H9 (cell line): ENCODE measurements at regions not wholly inside any gene's neighbourhood (a gene's known extent, or its start where the extent isn't known, plus 50 kb on each side); places are given as distances from the start of the nearest gene placed in this dataset.

Experiments
- DNase-seq: peaks from one replicate; pipeline ENCODE4 v3.0.0-alpha.2; 2017
- H2AFZ ChIP-seq: one replicate; pipeline ENCODE4 v1.6.1; 2013; ENCODE audit warnings: mild to moderate bottlenecking, low read length, control low read depth, moderate library complexity
- H2AK5ac ChIP-seq: 2 replicates; pipeline ENCODE4 v1.6.1; 2013; ENCODE audit warnings: low read length, control low read depth, mixed read lengths; ENCODE audit not compliant: insufficient read length
- H2BK120ac ChIP-seq: one replicate; pipeline ENCODE4 v1.6.1; 2013; ENCODE audit warnings: low read depth, mild to moderate bottlenecking, low read length, control low read depth, inconsistent platforms; ENCODE audit not compliant: poor library complexity, severe bottlenecking
- H2BK12ac ChIP-seq: 2 replicates; pipeline ENCODE4 v1.6.1; 2013; ENCODE audit warnings: low read length, control low read depth, mixed read lengths, low read depth; ENCODE audit not compliant: insufficient read length
- H2BK15ac ChIP-seq: 2 replicates; pipeline ENCODE4 v1.6.1; 2013; ENCODE audit warnings: low read depth, low read length, control low read depth
- H2BK20ac ChIP-seq: one replicate; pipeline ENCODE4 v1.6.1; 2013; ENCODE audit warnings: low read depth, mild to moderate bottlenecking, low read length, control low read depth, inconsistent platforms; ENCODE audit not compliant: poor library complexity, severe bottlenecking
- H2BK5ac ChIP-seq: 2 replicates; pipeline ENCODE4 v1.6.1; 2013; ENCODE audit warnings: low read length, control low read depth, mixed read lengths; ENCODE audit not compliant: insufficient read length
- H3K14ac ChIP-seq: 2 replicates; pipeline ENCODE4 v1.6.1; 2013; ENCODE audit warnings: low read length, control low read depth; ENCODE audit not compliant: insufficient read depth
- H3K18ac ChIP-seq: 2 replicates; pipeline ENCODE4 v1.6.1; 2013; ENCODE audit warnings: low read depth, mild to moderate bottlenecking, mixed read lengths, low read length, control low read depth; ENCODE audit not compliant: insufficient read length
- H3K23ac ChIP-seq: 2 replicates; pipeline ENCODE4 v1.6.1; 2013; ENCODE audit warnings: low read length, control low read depth, mixed read lengths, low read depth; ENCODE audit not compliant: insufficient read length
- H3K23me2 ChIP-seq: 2 replicates; pipeline ENCODE4 v1.6.1; 2013; ENCODE audit warnings: low read depth, mild to moderate bottlenecking, mixed read lengths, low read length, control low read depth; ENCODE audit not compliant: insufficient read length, poor library complexity, severe bottlenecking
- H3K27ac ChIP-seq: 2 replicates; pipeline ENCODE4 v1.5.1; 2013; ENCODE audit warnings: low read length, control low read depth, mixed read lengths, low read depth; ENCODE audit not compliant: insufficient read length
- H3K27me3 ChIP-seq: 2 replicates; pipeline ENCODE4 v1.6.1; 2013; ENCODE audit warnings: low read length, control low read depth, inconsistent platforms; ENCODE audit not compliant: insufficient read depth
- H3K4ac ChIP-seq: 2 replicates; pipeline ENCODE4 v1.6.1; 2013; ENCODE audit warnings: low read depth, mild to moderate bottlenecking, control low read depth, inconsistent platforms, low read length, moderate library complexity
- H3K4me1 ChIP-seq: 2 replicates; pipeline ENCODE4 v1.6.1; 2013; ENCODE audit warnings: low read length, control low read depth, inconsistent platforms; ENCODE audit not compliant: insufficient read depth
- H3K4me2 ChIP-seq: 2 replicates; pipeline ENCODE4 v1.6.1; 2013; ENCODE audit warnings: low read length, control low read depth, mixed read lengths; ENCODE audit not compliant: insufficient read length, insufficient read depth
- H3K56ac ChIP-seq: 2 replicates; pipeline ENCODE4 v1.6.1; 2013; ENCODE audit warnings: low read depth, mild to moderate bottlenecking, mixed read lengths, low read length, control low read depth; ENCODE audit not compliant: insufficient read length
- H3K79me1 ChIP-seq: 2 replicates; pipeline ENCODE4 v1.6.1; 2013; ENCODE audit warnings: low read depth, mild to moderate bottlenecking, moderate library complexity, low read length, control low read depth, inconsistent platforms; ENCODE audit not compliant: insufficient read depth, poor library complexity, severe bottlenecking
- H3K79me2 ChIP-seq: 2 replicates; pipeline ENCODE4 v1.6.1; 2013; ENCODE audit warnings: low read length, control low read depth, inconsistent platforms; ENCODE audit not compliant: insufficient read depth
- H3K9ac ChIP-seq: 2 replicates; pipeline ENCODE4 v1.6.1; 2013; ENCODE audit warnings: low read length, control low read depth, mixed read lengths; ENCODE audit not compliant: insufficient read length; ENCODE audit errors: extremely low read depth
- H3K9me3 ChIP-seq: one replicate; pipeline ENCODE4 v1.6.1; 2013; ENCODE audit warnings: low read depth, low read length, inconsistent platforms; ENCODE audit not compliant: control insufficient read depth
- H3T11ph ChIP-seq: one replicate; pipeline ENCODE4 v1.6.1; 2013; ENCODE audit warnings: mild to moderate bottlenecking, low read length, control low read depth, inconsistent platforms
- H4K20me1 ChIP-seq: one replicate; pipeline ENCODE4 v1.6.1; 2013; ENCODE audit not compliant: control insufficient read depth, insufficient read length, insufficient read depth
- H4K5ac ChIP-seq: 2 replicates; pipeline ENCODE4 v1.6.1; 2013; ENCODE audit warnings: low read depth, mild to moderate bottlenecking, mixed read lengths, low read length, control low read depth; ENCODE audit not compliant: insufficient read length
- H4K8ac ChIP-seq: replicated peaks from 2 replicates; pipeline ENCODE4 v1.6.1; 2013; ENCODE audit warnings: low read length, control low read depth, mixed read lengths, low read depth; ENCODE audit not compliant: insufficient read length
- H4K91ac ChIP-seq: 2 replicates; pipeline ENCODE4 v1.6.1; 2013; ENCODE audit warnings: low read depth, mild to moderate bottlenecking, moderate library complexity, mixed read lengths, low read length, control low read depth; ENCODE audit not compliant: insufficient read length
- H3K27ac Mint-ChIP-seq, 3 experiments: 2 replicates in 2 of 3; 3 replicates in 1 of 3; pipeline ENCODE4 v1.8.0; 2020 to 2021; ENCODE audit warnings: mixed read lengths in 3 of 3, mild to moderate bottlenecking in 1 of 3, moderate library complexity in 1 of 3
- H3K27me3 Mint-ChIP-seq: 2 replicates; pipeline ENCODE4 v1.8.0; 2021; ENCODE audit warnings: low read depth, mild to moderate bottlenecking, moderate library complexity, mixed read lengths
- H3K36me3 Mint-ChIP-seq, 3 experiments: 2 replicates in 2 of 3; 3 replicates in 1 of 3; pipeline ENCODE4 v1.8.0; 2020 to 2021; ENCODE audit warnings: low read depth in 3 of 3, mixed read lengths in 3 of 3; ENCODE audit not compliant: insufficient read depth in 1 of 3
- H3K4me1 Mint-ChIP-seq, 2 experiments: 2 replicates each; pipeline ENCODE4 v1.8.0; 2020; ENCODE audit warnings: mixed read lengths in 2 of 2
- H3K4me3 Mint-ChIP-seq, 2 experiments: 2 replicates in 1 of 2; 3 replicates in 1 of 2; pipeline ENCODE4 v1.8.0; 2020 to 2021; ENCODE audit warnings: mild to moderate bottlenecking in 2 of 2, mixed read lengths in 2 of 2, moderate library complexity in 1 of 2
- H3K9me3 Mint-ChIP-seq, 2 experiments: 2 replicates in 1 of 2; 3 replicates in 1 of 2; pipeline ENCODE4 v1.8.0; 2020; ENCODE audit warnings: mild to moderate bottlenecking in 2 of 2, mixed read lengths in 2 of 2, moderate library complexity in 1 of 2
- TF ChIP-seq, protein P1 (sequence below): fragments of 200-600 bp; sonication (generic); conservative IDR thresholded peaks from 3 replicates; pipeline ENCODE4 v1.8.0; 2021; ENCODE audit warnings: antibody characterized with exemption, mild to moderate bottlenecking

DNA sequence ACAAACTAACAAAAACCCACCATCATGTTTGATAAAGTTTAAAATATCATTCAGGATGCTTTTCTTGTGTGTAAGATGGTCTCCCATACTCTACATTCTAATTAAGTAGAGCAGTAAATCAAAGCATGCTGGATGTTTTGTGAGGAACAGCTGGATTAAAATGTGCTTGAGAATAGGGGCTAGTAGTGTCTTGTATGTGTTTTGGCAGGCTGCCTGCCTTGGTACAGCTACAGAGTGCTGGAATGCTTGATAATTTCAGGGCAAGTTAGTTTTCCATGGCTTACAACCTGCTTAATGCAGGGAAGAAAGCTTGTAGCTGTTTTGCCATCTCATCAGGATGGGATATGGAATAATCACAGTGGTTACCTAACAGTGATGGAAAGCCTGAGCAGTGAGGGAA is 636.6 kb upstream of the MMS22L start:
- Histone ChIP-seq H3K4me1 (peaks cover 10% of the 10 kb centered on the region; the same call in 1 of the 2 replicates), H2BK12ac (no peak overlapping the region), H2BK120ac (no peak overlapping the region), H4K5ac (no peak overlapping the region), H3K27ac (no peak overlapping the region), H3K27me3 (no peaks in the 10 kb centered on the region), H4K20me1 (no peaks in the 10 kb centered on the region), H2AK5ac (no peak overlapping the region), H3K18ac (no peak overlapping the region), H4K91ac (no peak overlapping the region), H2AFZ (no peak overlapping the region), H3T11ph (no peak overlapping the region), H2BK5ac (no peak overlapping the region), H3K4me2 (no peak overlapping the region), H3K56ac (no peak overlapping the region), H2BK15ac (no peak overlapping the region), H3K9me3 (no peaks in the 10 kb centered on the region), H3K4ac (no peak overlapping the region), H3K23ac (no peak overlapping the region), H3K79me1 (no peaks in the 10 kb centered on the region), H3K79me2 (no peaks in the 10 kb centered on the region), H3K9ac (no peak overlapping the region), H3K23me2 (no peaks in the 10 kb centered on the region), H2BK20ac (no peak overlapping the region), H3K14ac (no peak overlapping the region), H4K8ac (no peak overlapping the region)
- TF ChIP-seq, protein P1, sequence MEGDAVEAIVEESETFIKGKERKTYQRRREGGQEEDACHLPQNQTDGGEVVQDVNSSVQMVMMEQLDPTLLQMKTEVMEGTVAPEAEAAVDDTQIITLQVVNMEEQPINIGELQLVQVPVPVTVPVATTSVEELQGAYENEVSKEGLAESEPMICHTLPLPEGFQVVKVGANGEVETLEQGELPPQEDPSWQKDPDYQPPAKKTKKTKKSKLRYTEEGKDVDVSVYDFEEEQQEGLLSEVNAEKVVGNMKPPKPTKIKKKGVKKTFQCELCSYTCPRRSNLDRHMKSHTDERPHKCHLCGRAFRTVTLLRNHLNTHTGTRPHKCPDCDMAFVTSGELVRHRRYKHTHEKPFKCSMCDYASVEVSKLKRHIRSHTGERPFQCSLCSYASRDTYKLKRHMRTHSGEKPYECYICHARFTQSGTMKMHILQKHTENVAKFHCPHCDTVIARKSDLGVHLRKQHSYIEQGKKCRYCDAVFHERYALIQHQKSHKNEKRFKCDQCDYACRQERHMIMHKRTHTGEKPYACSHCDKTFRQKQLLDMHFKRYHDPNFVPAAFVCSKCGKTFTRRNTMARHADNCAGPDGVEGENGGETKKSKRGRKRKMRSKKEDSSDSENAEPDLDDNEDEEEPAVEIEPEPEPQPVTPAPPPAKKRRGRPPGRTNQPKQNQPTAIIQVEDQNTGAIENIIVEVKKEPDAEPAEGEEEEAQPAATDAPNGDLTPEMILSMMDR: no peak
- Mint-ChIP-seq H3K27ac (peak overlapping the region; percentile 6 to 52 (median 45); a peak in 3 of 7 replicates), H3K36me3 (no peaks in the 10 kb centered on the region), H3K4me3 (no peak overlapping the region), H3K9me3 (no peaks in the 10 kb centered on the region), H3K27me3 (no peaks in the 10 kb centered on the region), H3K4me1 (peaks cover 28 to 35% of the 10 kb centered on the region in 2 experiments)
- no peak for DNase-seq
